ENCODE measurements at regions not wholly inside any gene's neighbourhood (a gene's known extent, or its start where the extent isn't known, plus 50 kb on each side); places are given as distances from the start of the nearest gene placed in this dataset.

DNA sequence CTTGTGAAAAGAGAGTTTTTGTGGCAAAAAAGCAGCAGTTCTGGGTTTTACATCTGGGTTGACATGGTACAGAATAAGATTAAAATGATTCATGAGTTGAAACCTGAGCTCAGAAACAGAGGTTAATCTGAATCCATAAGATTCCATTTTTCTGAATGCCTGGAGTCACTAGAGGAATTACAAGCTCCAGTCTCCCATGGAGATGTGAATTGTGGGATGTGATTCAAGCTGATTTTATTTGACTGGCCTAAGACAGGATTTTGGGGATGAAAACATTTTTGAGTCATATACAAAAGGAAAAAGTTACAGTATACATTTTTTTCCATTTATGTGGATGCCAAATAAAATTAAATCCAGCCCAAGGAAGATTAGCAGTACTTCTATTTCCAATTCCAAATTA is 161.1 kb downstream of the RBM46 start:
- Histone ChIP-seq H3K4me3 (no peak overlapping the region), H3K9me3 (no peaks in the 10 kb centered on the region), H3K27ac (no peak overlapping the region), H3K36me3 (no peaks in the 10 kb centered on the region), H3K4me1 (no peaks in the 10 kb centered on the region), H3K27me3 (no peaks in the 10 kb centered on the region)
- in situ Hi-C loops (cut with MboI; ENCODE audit: low pct_ligation_motif_present in 1 of 4, low pct_unique_long_range_greater_than_20kb in 1 of 4, low sequenced_read_pairs in 3 of 4), result no loop called here
- intact Hi-C loops (cut with DNase I; ENCODE audit: low total_unique reads), result no loop called here
- TF ChIP-seq EP300 (IDR thresholded peaks at IDR 0.05; ENCODE audit: low read depth) (no peak), POLR2AphosphoS5 (IDR thresholded peaks at IDR 0.05) (no peak), POLR2A (IDR thresholded peaks at IDR 0.05) (no peak)
- TF ChIP-seq, protein P1, sequence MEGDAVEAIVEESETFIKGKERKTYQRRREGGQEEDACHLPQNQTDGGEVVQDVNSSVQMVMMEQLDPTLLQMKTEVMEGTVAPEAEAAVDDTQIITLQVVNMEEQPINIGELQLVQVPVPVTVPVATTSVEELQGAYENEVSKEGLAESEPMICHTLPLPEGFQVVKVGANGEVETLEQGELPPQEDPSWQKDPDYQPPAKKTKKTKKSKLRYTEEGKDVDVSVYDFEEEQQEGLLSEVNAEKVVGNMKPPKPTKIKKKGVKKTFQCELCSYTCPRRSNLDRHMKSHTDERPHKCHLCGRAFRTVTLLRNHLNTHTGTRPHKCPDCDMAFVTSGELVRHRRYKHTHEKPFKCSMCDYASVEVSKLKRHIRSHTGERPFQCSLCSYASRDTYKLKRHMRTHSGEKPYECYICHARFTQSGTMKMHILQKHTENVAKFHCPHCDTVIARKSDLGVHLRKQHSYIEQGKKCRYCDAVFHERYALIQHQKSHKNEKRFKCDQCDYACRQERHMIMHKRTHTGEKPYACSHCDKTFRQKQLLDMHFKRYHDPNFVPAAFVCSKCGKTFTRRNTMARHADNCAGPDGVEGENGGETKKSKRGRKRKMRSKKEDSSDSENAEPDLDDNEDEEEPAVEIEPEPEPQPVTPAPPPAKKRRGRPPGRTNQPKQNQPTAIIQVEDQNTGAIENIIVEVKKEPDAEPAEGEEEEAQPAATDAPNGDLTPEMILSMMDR (IDR thresholded peaks at IDR 0.05), result no peak
- DNase-seq, result no peak

DNA sequence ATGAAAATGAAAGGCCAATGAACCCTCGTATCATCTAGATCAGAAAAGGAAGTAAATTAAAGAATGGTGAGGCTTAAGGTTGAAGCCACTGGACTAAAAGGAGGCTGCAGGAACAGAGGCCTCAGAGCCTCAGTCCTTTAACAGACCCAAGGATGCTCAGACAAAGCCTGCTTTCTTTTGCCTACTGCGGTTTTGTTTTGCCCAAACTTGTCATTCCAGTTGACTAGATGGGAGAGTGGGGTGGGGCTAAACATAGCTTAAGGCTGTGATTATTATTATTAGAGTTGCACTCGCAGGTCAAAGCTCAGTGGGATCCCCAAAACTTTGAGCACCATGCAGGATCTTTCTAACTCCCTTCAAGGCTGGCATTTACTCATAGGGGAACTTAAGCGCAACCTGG is 163.9 kb downstream of the RBM46 start:
- Histone ChIP-seq H3K9me3 (no peaks in the 10 kb centered on the region), H3K27me3 (no peaks in the 10 kb centered on the region), H3K36me3 (no peaks in the 10 kb centered on the region), H3K4me3 (no peak overlapping the region), H3K27ac (no peak overlapping the region), H3K4me1 (no peaks in the 10 kb centered on the region)
- 74 to 77% methylated on average over 4 of the region's 4 CpGs for WGBS, 2 donors (ENCODE audit: low coverage in 1 of 2)
- intact Hi-C loops (cut with DNase I; ENCODE audit: low total_unique reads), result no loop called here
- DNase-seq, result no peak
- TF ChIP-seq POLR2A (IDR thresholded peaks at IDR 0.05) (no peak), EP300 (IDR thresholded peaks at IDR 0.05; ENCODE audit: low read depth) (no peak), POLR2AphosphoS5 (IDR thresholded peaks at IDR 0.05) (no peak)
- TF ChIP-seq, protein P1 (IDR thresholded peaks at IDR 0.05), result no peak
- in situ Hi-C loops (cut with MboI; ENCODE audit: low pct_ligation_motif_present in 1 of 4, low pct_unique_long_range_greater_than_20kb in 1 of 4, low sequenced_read_pairs in 3 of 4), result no loop called here

DNA sequence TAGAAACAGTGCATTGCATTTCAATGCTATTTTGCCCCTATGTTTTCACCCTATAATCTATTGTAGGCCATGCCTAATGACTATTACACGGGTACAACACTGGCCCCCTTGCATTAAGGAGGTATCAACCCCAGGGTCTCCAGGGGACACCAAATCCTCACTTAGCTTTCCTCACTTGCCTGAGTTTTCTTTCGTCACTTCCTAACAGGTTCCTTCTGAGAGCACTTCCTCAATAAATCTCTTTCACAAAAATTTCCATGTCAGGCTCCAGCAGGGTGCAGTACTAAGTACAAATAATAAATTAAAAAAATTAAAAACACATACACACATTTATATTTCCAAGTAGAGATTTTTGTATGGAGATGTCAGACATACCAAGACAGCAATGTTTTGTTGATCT is 165.0 kb downstream of the RBM46 start:
- H3K4me3 ChIP-seq, result no peak overlapping the region
- H3K9me3 ChIP-seq, result no peaks in the 10 kb centered on the region
- in situ Hi-C loops (cut with MboI; ENCODE audit: low pct_ligation_motif_present in 1 of 4, low pct_unique_long_range_greater_than_20kb in 1 of 4, low sequenced_read_pairs in 3 of 4) (no loop called here), intact Hi-C loops (cut with DNase I; ENCODE audit: low total_unique reads) (no loop called here)
- H3K36me3 ChIP-seq, result no peaks in the 10 kb centered on the region
- 53 to 60% methylated on average over 2 of the region's 2 CpGs for WGBS, 2 donors (ENCODE audit: low coverage in 1 of 2)
- H3K27me3 ChIP-seq, result no peaks in the 10 kb centered on the region
- no peak for TF ChIP-seq POLR2A (IDR thresholded peaks at IDR 0.05)
- TF ChIP-seq, protein P1 (IDR thresholded peaks at IDR 0.05), result no peak
- no peak for TF ChIP-seq EP300 (IDR thresholded peaks at IDR 0.05; ENCODE audit: low read depth)
- TF ChIP-seq POLR2AphosphoS5 (IDR thresholded peaks at IDR 0.05), result no peak
- no peak for DNase-seq
- no peaks in the 10 kb centered on the region for H3K4me1 ChIP-seq
- no peak overlapping the region for H3K27ac ChIP-seq

DNA sequence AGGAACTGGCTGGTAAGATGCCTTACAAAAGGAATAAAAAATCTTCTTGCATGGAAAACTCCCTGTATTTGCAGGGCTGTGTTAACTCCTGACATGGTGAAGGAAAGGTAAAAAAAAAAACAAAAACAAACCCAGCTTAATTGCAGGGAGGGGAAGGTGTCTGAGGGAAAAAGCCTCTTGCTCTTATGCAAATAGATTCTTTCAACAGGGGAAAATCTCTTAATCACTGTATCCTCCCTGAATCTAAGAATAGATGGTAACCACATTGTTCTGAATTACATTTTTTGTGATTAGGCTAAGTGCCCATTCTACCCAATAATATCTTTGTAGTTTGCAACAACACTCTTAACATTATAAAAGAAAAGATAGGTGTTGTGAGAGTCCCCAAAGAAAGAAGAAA is 172.6 kb downstream of the RBM46 start:
- Histone ChIP-seq H3K36me3 (no peaks in the 10 kb centered on the region), H3K27ac (no peak overlapping the region), H3K4me1 (no peaks in the 10 kb centered on the region), H3K27me3 (no peaks in the 10 kb centered on the region), H3K9me3 (no peaks in the 10 kb centered on the region), H3K4me3 (no peak overlapping the region)
- intact Hi-C loops (cut with DNase I; ENCODE audit: low total_unique reads), result no loop called here
- in situ Hi-C loops (cut with MboI; ENCODE audit: low pct_ligation_motif_present in 1 of 4, low pct_unique_long_range_greater_than_20kb in 1 of 4, low sequenced_read_pairs in 3 of 4), result no loop called here
- TF ChIP-seq EP300 (IDR thresholded peaks at IDR 0.05; ENCODE audit: low read depth) (no peak), POLR2AphosphoS5 (IDR thresholded peaks at IDR 0.05) (no peak)
- DNase-seq, result no peak

DNA sequence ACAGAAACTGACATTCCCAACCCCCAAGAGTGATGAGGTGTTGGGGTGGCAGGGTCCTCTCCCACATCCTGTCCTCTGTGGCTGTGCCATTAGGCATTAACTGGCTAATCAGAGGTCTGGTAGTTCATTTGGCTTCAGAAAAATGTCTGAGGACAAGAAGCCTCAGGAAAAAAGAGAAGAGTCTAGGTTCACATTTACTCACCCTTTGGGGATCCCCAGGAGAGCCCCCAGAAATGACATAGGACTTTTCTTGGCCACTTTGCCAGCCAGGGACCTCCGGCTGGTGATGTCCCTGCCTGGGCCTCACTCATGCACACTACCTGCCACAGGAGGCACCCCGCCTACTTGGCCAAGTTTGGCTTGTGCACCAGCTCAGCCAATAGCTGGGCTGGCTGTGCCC is 173.0 kb downstream of the RBM46 start:
- H3K27me3 ChIP-seq, result no peaks in the 10 kb centered on the region
- H3K4me3 ChIP-seq, result no peak overlapping the region
- no peaks in the 10 kb centered on the region for H3K36me3 ChIP-seq
- H3K4me1 ChIP-seq, result no peaks in the 10 kb centered on the region
- WGBS, 2 donors (ENCODE audit: low coverage in 1 of 2), result 60 to 94% methylated on average over 1 to 2 of the region's 2 CpGs
- no peaks in the 10 kb centered on the region for H3K9me3 ChIP-seq
- intact Hi-C loops (cut with DNase I; ENCODE audit: low total_unique reads) (no loop called here), in situ Hi-C loops (cut with MboI; ENCODE audit: low pct_ligation_motif_present in 1 of 4, low pct_unique_long_range_greater_than_20kb in 1 of 4, low sequenced_read_pairs in 3 of 4) (no loop called here)
- no peak for TF ChIP-seq POLR2A (IDR thresholded peaks at IDR 0.05)
- TF ChIP-seq, protein P1 (IDR thresholded peaks at IDR 0.05), result no peak
- no peak for TF ChIP-seq EP300 (IDR thresholded peaks at IDR 0.05; ENCODE audit: low read depth)
- TF ChIP-seq POLR2AphosphoS5 (IDR thresholded peaks at IDR 0.05), result no peak
- no peak for DNase-seq
- no peak overlapping the region for H3K27ac ChIP-seq
